Keratinocyte (primary cell): ENCODE measurements at regions not wholly inside any gene's neighbourhood (a gene's known extent, or its start where the extent isn't known, plus 50 kb on each side); places are given as distances from the start of the nearest gene placed in this dataset.

Experiments used
- DNase-seq: peaks from one replicate; pipeline ENCODE4 v3.0.0-alpha.2; 2011; ENCODE audit warnings: low read depth, missing footprints, low spot score
- FAIRE-seq: peaks from 2 replicates; lab custom pipeline; 2011; peaks lifted over from hg19 to GRCh38; lab: Jason Lieb, UNC
- H2AFZ ChIP-seq: 2 replicates; pipeline ENCODE4 v1.6.0; 2012; ENCODE audit warnings: low read length, control low read depth, inconsistent platforms; ENCODE audit not compliant: control insufficient read depth
- H3K27ac ChIP-seq: 2 replicates; pipeline ENCODE4 v1.5.1; 2011; ENCODE audit warnings: low read length; ENCODE audit not compliant: control insufficient read depth, insufficient read depth
- H3K27me3 ChIP-seq: 3 replicates; pipeline ENCODE4 v1.6.0; 2011; ENCODE audit warnings: low read length; ENCODE audit not compliant: control insufficient read depth, insufficient read depth; ENCODE audit errors: extremely low read depth
- H3K36me3 ChIP-seq, 2 experiments: 2 replicates in 1 of 2; 3 replicates in 1 of 2; pipeline ENCODE4 v1.5.1; 2011; ENCODE audit warnings: low read length in 2 of 2, mild to moderate bottlenecking in 1 of 2; ENCODE audit not compliant: control insufficient read depth in 2 of 2, insufficient read depth in 2 of 2; ENCODE audit errors: extremely low read depth in 1 of 2
- H3K4me1 ChIP-seq: 3 replicates; pipeline ENCODE4 v1.5.1; 2011; ENCODE audit warnings: low read length; ENCODE audit not compliant: control insufficient read depth, insufficient read depth; ENCODE audit errors: extremely low read depth
- H3K4me2 ChIP-seq: 3 replicates; pipeline ENCODE4 v1.6.0; 2011; ENCODE audit warnings: low read depth, low read length; ENCODE audit not compliant: control insufficient read depth, insufficient read depth; ENCODE audit errors: extremely low read depth
- H3K4me3 ChIP-seq, 3 experiments: fragments of 200-600 bp in 1 of 3; sonication (generic) in 1 of 3; 2 replicates in 2 of 3; 3 replicates in 1 of 3; pipeline ENCODE4 v1.5.1; 2011 to 2016; ENCODE audit warnings: low read length in 3 of 3, mild to moderate bottlenecking in 3 of 3, control low read depth in 2 of 3, inconsistent platforms in 1 of 3, low read depth in 1 of 3, mixed read lengths in 1 of 3, mixed run types in 1 of 3, moderate library complexity in 1 of 3; ENCODE audit not compliant: control insufficient read depth in 2 of 3, insufficient read depth in 2 of 3; ENCODE audit errors: extremely low read depth in 1 of 3
- H3K79me2 ChIP-seq: 2 replicates; pipeline ENCODE4 v1.6.0; 2012; ENCODE audit warnings: low read length; ENCODE audit not compliant: control insufficient read depth, insufficient read depth
- H3K9ac ChIP-seq: 3 replicates; pipeline ENCODE4 v1.6.0; 2011; ENCODE audit warnings: low read length; ENCODE audit not compliant: control insufficient read depth, insufficient read depth; ENCODE audit errors: extremely low read depth
- H3K9me1 ChIP-seq: 3 replicates; pipeline ENCODE4 v1.6.0; 2011; ENCODE audit warnings: low read length; ENCODE audit not compliant: control insufficient read depth, insufficient read depth; ENCODE audit errors: extremely low read depth
- H3K9me3 ChIP-seq: 2 replicates; pipeline ENCODE4 v1.5.1; 2012; ENCODE audit warnings: low read depth, low read length; ENCODE audit not compliant: control insufficient read depth
- H4K20me1 ChIP-seq: 3 replicates; pipeline ENCODE4 v1.6.0; 2011; ENCODE audit warnings: low read length; ENCODE audit not compliant: control insufficient read depth, insufficient read depth; ENCODE audit errors: extremely low read depth
- CTCF ChIP-seq, 3 experiments: IDR thresholded peaks in 1 of 3; conservative IDR thresholded peaks in 1 of 3; optimal IDR thresholded peaks in 1 of 3; 2 replicates in 2 of 3; 3 replicates in 1 of 3; pipeline versions ENCODE3 to v1.5.1; 2011; ENCODE audit warnings: low read length in 3 of 3, mild to moderate bottlenecking in 3 of 3, moderate library complexity in 2 of 3, control low read depth in 1 of 3, inconsistent platforms in 1 of 3; ENCODE audit not compliant: insufficient read depth in 2 of 3; ENCODE audit errors: extremely low read depth in 1 of 3
- EZH2 ChIP-seq: IDR thresholded peaks from one replicate; pipeline ENCODE4 v1.6.1; 2012; ENCODE audit warnings: inconsistent platforms, mild to moderate bottlenecking, low read length, moderate library complexity
- dilution Hi-C: fragments of 300-500 bp; cut with MboI; formaldehyde crosslinking; loops from one replicate; pipeline ENCODE4 v1.7.0; 2020; ENCODE audit warnings: low sequenced_read_pairs; ENCODE audit not compliant: extremely low pct_ligation_motif_present

GRCh38 chr6:167227984-167228383 lies 63.1 kb upstream of the UNC93A start:
- no peak overlapping the region for H3K4me3 ChIP-seq
- no peak overlapping the region for H2AFZ ChIP-seq
- H3K4me1 ChIP-seq, result no peaks in the 10 kb centered on the region
- H3K27me3 ChIP-seq, result no peaks in the 10 kb centered on the region
- H3K79me2 ChIP-seq, result no peaks in the 10 kb centered on the region
- H3K9ac ChIP-seq, result no peak overlapping the region
- H3K36me3 ChIP-seq, result no peaks in the 10 kb centered on the region
- H3K27ac ChIP-seq, result no peak overlapping the region
- dilution Hi-C loops, result no loop called here
- no peaks in the 10 kb centered on the region for H3K9me1 ChIP-seq
- DNase-seq, result no peak
- H3K4me2 ChIP-seq, result no peak overlapping the region
- no peaks in the 10 kb centered on the region for H3K9me3 ChIP-seq
- TF ChIP-seq CTCF (optimal IDR thresholded peaks at IDR 0.05 in 1 of 3, IDR thresholded peaks at IDR 0.05 in 1 of 3, conservative IDR thresholded peaks at IDR 0.05 in 1 of 3; ENCODE audit: extremely low read depth in 1 of 3, insufficient read depth in 2 of 3, low read length in 3 of 3), result no peak
- TF ChIP-seq EZH2, result no peak
- no peaks in the 10 kb centered on the region for H4K20me1 ChIP-seq
- no peak for FAIRE-seq

GRCh38 chr6:167229586-167229985 lies 61.5 kb upstream of the UNC93A start:
- Histone ChIP-seq H3K9me1 (no peaks in the 10 kb centered on the region), H3K27ac (no peak overlapping the region), H3K36me3 (no peaks in the 10 kb centered on the region), H3K27me3 (no peaks in the 10 kb centered on the region), H2AFZ (no peak overlapping the region), H3K4me1 (no peaks in the 10 kb centered on the region), H3K9me3 (no peaks in the 10 kb centered on the region), H4K20me1 (no peaks in the 10 kb centered on the region), H3K4me2 (no peak overlapping the region), H3K79me2 (no peaks in the 10 kb centered on the region), H3K9ac (no peak overlapping the region), H3K4me3 (no peak overlapping the region)
- dilution Hi-C loops, result no loop called here
- no peak for TF ChIP-seq CTCF (optimal IDR thresholded peaks at IDR 0.05 in 1 of 3, IDR thresholded peaks at IDR 0.05 in 1 of 3, conservative IDR thresholded peaks at IDR 0.05 in 1 of 3; ENCODE audit: extremely low read depth in 1 of 3, insufficient read depth in 2 of 3, low read length in 3 of 3)
- TF ChIP-seq EZH2, result no peak
- FAIRE-seq, result no peak
- no peak for DNase-seq
